Astrocyte of the spinal cord (primary cell): ENCODE measurements at regions not wholly inside any gene's neighbourhood (a gene's known extent, or its start where the extent isn't known, plus 50 kb on each side); places are given as distances from the start of the nearest gene placed in this dataset.
"Not testable (repeated sequence)": the region's sequence is repeated elsewhere in the genome, so short reads cannot be mapped to it uniquely, and the experiment has no call there.

Experiments
- DNase-seq: peaks from one replicate; pipeline ENCODE4 v3.0.0; 2011; ENCODE audit warnings: low read depth, low spot score
- H3K4me3 ChIP-seq: 2 replicates; pipeline ENCODE4 v1.5.1; 2011; ENCODE audit warnings: low read depth, mild to moderate bottlenecking, low read length, moderate library complexity
- CTCF ChIP-seq: IDR thresholded peaks from 2 replicates; pipeline ENCODE4 v1.5.1; 2012; ENCODE audit warnings: low read depth, mild to moderate bottlenecking, low read length, inconsistent platforms
- in situ Hi-C: cut with HindIII; loops from 2 replicates; pipeline ENCODE4 v1.10.0; 2017; ENCODE audit warnings: low sequenced_read_pairs

- no peak for DNase-seq
- in situ Hi-C loops = no loop called here
- no peak for TF ChIP-seq CTCF
- H3K4me3 ChIP-seq = no peak overlapping the region
Observed at GRCh38 chr4:154988511-154988910, 207.4 kb downstream of the RBM46 start.

- H3K4me3 ChIP-seq = no peak overlapping the region
- DNase-seq = no peak
- no peak for TF ChIP-seq CTCF
- in situ Hi-C loops = no loop called here
Observed at GRCh38 chr4:154989511-154989910, 208.4 kb downstream of the RBM46 start.

- DNase-seq, H3K4me3 ChIP-seq, in situ Hi-C loops: not testable (repeated sequence)
Observed at GRCh38 chr4:154997866-154998265, 210.6 kb upstream of the NPY2R start.

- DNase-seq = no peak
- no peak for TF ChIP-seq CTCF
- in situ Hi-C loops = no loop called here
- no peak overlapping the region for H3K4me3 ChIP-seq
Observed at GRCh38 chr4:154998284-154998683, 210.2 kb upstream of the NPY2R start.

- TF ChIP-seq CTCF = no peak
- in situ Hi-C loops = no loop called here
- DNase-seq = no peak
- no peak overlapping the region for H3K4me3 ChIP-seq
Observed at GRCh38 chr4:154998773-154999172, 209.7 kb upstream of the NPY2R start.

GRCh38 chr4:154999950-155000578, 208.4 kb upstream of the NPY2R start:
- H3K4me3 ChIP-seq = no peak overlapping the region
- TF ChIP-seq CTCF = no peak
- DNase-seq = no peak
- in situ Hi-C loops = no loop called here

GRCh38 chr4:155001251-155001650, 207.2 kb upstream of the NPY2R start:
- TF ChIP-seq CTCF = no peak
- DNase-seq = no peak
- in situ Hi-C loops = no loop called here
- no peak overlapping the region for H3K4me3 ChIP-seq
